HCT116 (cell line): ENCODE measurements at regions not wholly inside any gene's neighbourhood (a gene's known extent, or its start where the extent isn't known, plus 50 kb on each side); places are given as distances from the start of the nearest gene placed in this dataset.

ENCODE experiments used
- ATAC-seq: fragments of 200-7000 bp; cut with Tn5 transposase; 2 replicates; pipeline ENCODE4 v1.9.1; 2020; ENCODE audit warnings: mild to moderate bottlenecking, moderate library complexity
- BruUV-seq: library from RNA; stranded (reverse); fragments of 400-500 nt; replicated peaks from 2 replicates; lab custom pipeline; 2021; lab: Mats Ljungman, UMichigan
- CTCF ChIA-PET: fragments of 300-600 bp; sonication (Branson Sonifier 250); formaldehyde crosslinking; loops from one replicate; lab custom pipeline; 2021; ENCODE audit warnings: antibody characterized with exemption; lab: Charles Lee
- POLR2A ChIA-PET: fragments of 300-600, 350-600 bp; sonication (Branson Sonifier 250); formaldehyde crosslinking; loops from one replicate; lab custom pipeline; 2021; ENCODE audit warnings: antibody characterized with exemption; lab: Charles Lee
- RAD21 ChIA-PET, 2 experiments: fragments of 300-600 bp; sonication (Branson Sonifier 250); formaldehyde crosslinking; loops; one replicate each; lab custom pipeline; 2023; ENCODE audit warnings: low total read pairs in 2 of 2; ENCODE audit not compliant: uncharacterized antibody in 2 of 2, unreplicated experiment in 2 of 2, low non-redundant PET in 1 of 2; lab: Charles Lee
- DNase-seq: peaks from one replicate; pipeline ENCODE4 v3.0.0-alpha.2; 2010; ENCODE audit warnings: low read depth, low spot score
- H2AFZ ChIP-seq: fragments of 200-600 bp; shearing (Covaris generic), sonication (generic); 2 replicates; pipeline ENCODE4 v1.6.1; 2017; ENCODE audit warnings: low read depth, mixed run types, mixed read lengths, antibody characterized with exemption, low read length; ENCODE audit not compliant: poor library complexity, severe bottlenecking
- H3K27ac ChIP-seq: 2 replicates; pipeline ENCODE4 v1.5.1; 2012; ENCODE audit warnings: low read depth, low read length
- H3K27me3 ChIP-seq: fragments of 200-600 bp; sonication (generic); 2 replicates; pipeline ENCODE4 v1.6.1; 2016; ENCODE audit warnings: mixed run types, low read length, mixed read lengths; ENCODE audit not compliant: insufficient read depth
- H3K36me3 ChIP-seq, 2 experiments: fragments of 200-500 bp in 1 of 2; fragments of 200-600 bp in 1 of 2; sonication (Bioruptor generic) in 1 of 2; sonication (generic) in 1 of 2; 2 replicates each; pipeline versions ENCODE4 v1.5.1 to v1.6.1; 2014 to 2016; ENCODE audit warnings: low read length in 2 of 2, inconsistent platforms in 1 of 2, mixed read lengths in 1 of 2, mixed run types in 1 of 2; ENCODE audit not compliant: insufficient read depth in 2 of 2, control insufficient read depth in 1 of 2
- H3K4me1 ChIP-seq, 2 experiments: fragments of 200-600 bp in 1 of 2; sonication (generic) in 1 of 2; 2 replicates each; pipeline versions ENCODE4 v1.5.1 to v1.6.1; 2012 to 2017; ENCODE audit warnings: low read length in 2 of 2, inconsistent platforms in 1 of 2, mild to moderate bottlenecking in 1 of 2, mixed read lengths in 1 of 2, mixed run types in 1 of 2, moderate library complexity in 1 of 2; ENCODE audit not compliant: insufficient read depth in 2 of 2, control insufficient read depth in 1 of 2
- H3K4me2 ChIP-seq: fragments of 200-600 bp; sonication (generic); 2 replicates; pipeline ENCODE4 v1.6.1; 2017; ENCODE audit warnings: mixed run types, low read length, mixed read lengths
- H3K4me3 ChIP-seq, 2 experiments: fragments of 200-600 bp in 1 of 2; sonication (generic) in 1 of 2; replicated peaks in 1 of 2; 2 replicates each; pipeline ENCODE4 v1.5.1; 2011 to 2016; ENCODE audit warnings: low read length in 2 of 2, control low read depth in 1 of 2, low read depth in 1 of 2, mild to moderate bottlenecking in 1 of 2, mixed read lengths in 1 of 2, mixed run types in 1 of 2
- H3K79me2 ChIP-seq: fragments of 200-600 bp; sonication (generic); 2 replicates; pipeline ENCODE4 v1.6.1; 2017; ENCODE audit warnings: mild to moderate bottlenecking, mixed run types, low read length, moderate library complexity, mixed read lengths; ENCODE audit not compliant: insufficient read depth
- H3K9ac ChIP-seq: fragments of 200-600 bp; sonication (generic); 2 replicates; pipeline ENCODE4 v1.6.1; 2016; ENCODE audit warnings: low read length, mixed read lengths
- H3K9me2 ChIP-seq: fragments of 200-600 bp; sonication (generic), shearing (Covaris generic); 2 replicates; pipeline ENCODE4 v1.6.1; 2017; ENCODE audit warnings: mixed run types, mild to moderate bottlenecking, moderate library complexity; ENCODE audit not compliant: insufficient read depth
- H3K9me3 ChIP-seq, 2 experiments: fragments of 200-500 bp in 1 of 2; fragments of 200-600 bp in 1 of 2; sonication (Bioruptor generic) in 1 of 2; sonication (generic) in 1 of 2; 2 replicates each; pipeline ENCODE4 v1.6.1; 2014 to 2017; ENCODE audit warnings: low read length in 2 of 2, mixed read lengths in 2 of 2, inconsistent platforms in 1 of 2, low read depth in 1 of 2, mild to moderate bottlenecking in 1 of 2, mixed run types in 1 of 2, moderate library complexity in 1 of 2; ENCODE audit not compliant: control insufficient read depth in 1 of 2, insufficient read depth in 1 of 2
- H4K20me1 ChIP-seq: fragments of 200-600 bp; sonication (generic), shearing (Covaris generic); 2 replicates; pipeline ENCODE4 v1.6.1; 2017; ENCODE audit warnings: mixed run types, mild to moderate bottlenecking, moderate library complexity; ENCODE audit not compliant: insufficient read depth
- CBX3 ChIP-seq: IDR thresholded peaks from 2 replicates; pipeline ENCODE4 v1.6.1; 2012; ENCODE audit warnings: low read depth
- EGR1 ChIP-seq: IDR thresholded peaks from 2 replicates; pipeline ENCODE4 v1.6.1; 2012; ENCODE audit warnings: low read depth
- ELF1 ChIP-seq: IDR thresholded peaks from 2 replicates; pipeline ENCODE4 v1.6.1; 2012; ENCODE audit warnings: low read depth, borderline replicate concordance
- EZH2 ChIP-seq: fragments of 200-600 bp; sonication (generic); IDR thresholded peaks from 2 replicates; pipeline ENCODE4 v1.6.1; 2017; ENCODE audit warnings: antibody characterized with exemption, mixed run types
- POLR2A ChIP-seq: IDR thresholded peaks from 2 replicates; pipeline ENCODE4 v1.7.0; 2011; ENCODE audit warnings: borderline replicate concordance; ENCODE audit not compliant: insufficient read depth, insufficient read length; ENCODE audit errors: extremely low read depth
- TCF7L2 ChIP-seq: IDR thresholded peaks from 2 replicates; pipeline ENCODE4 v1.7.0; 2011; ENCODE audit warnings: borderline replicate concordance, inconsistent platforms; ENCODE audit not compliant: insufficient read depth, insufficient read length; ENCODE audit errors: extremely low read depth
- YY1 ChIP-seq: IDR thresholded peaks from 2 replicates; pipeline ENCODE4 v1.6.1; 2011; ENCODE audit warnings: low read length, low read depth, moderate library complexity, mild to moderate bottlenecking; ENCODE audit not compliant: insufficient replicate concordance; ENCODE audit errors: extremely low read depth
- ZFX ChIP-seq: fragments of 450-650 bp; IDR thresholded peaks from 2 replicates; pipeline ENCODE4 v1.6.1; 2017
- ZNF274 ChIP-seq: fragments of 200-500 bp; sonication (Bioruptor generic); IDR thresholded peaks from 2 replicates; pipeline ENCODE4 v1.6.1; 2014; ENCODE audit warnings: mild to moderate bottlenecking, low read depth, low read length, inconsistent platforms
- intact Hi-C: fragments of 100-400 bp; cut with micrococcal nuclease; formaldehyde crosslinking; loops from 2 replicates; pipeline ENCODE4 v1.10.0; 2022
- TF ChIP-seq, protein P1 (sequence below): IDR thresholded peaks from 2 replicates; pipeline ENCODE4 v1.6.1; 2011; ENCODE audit warnings: mild to moderate bottlenecking, low read length, moderate library complexity; ENCODE audit not compliant: insufficient replicate concordance; ENCODE audit errors: extremely low read depth

DNA sequence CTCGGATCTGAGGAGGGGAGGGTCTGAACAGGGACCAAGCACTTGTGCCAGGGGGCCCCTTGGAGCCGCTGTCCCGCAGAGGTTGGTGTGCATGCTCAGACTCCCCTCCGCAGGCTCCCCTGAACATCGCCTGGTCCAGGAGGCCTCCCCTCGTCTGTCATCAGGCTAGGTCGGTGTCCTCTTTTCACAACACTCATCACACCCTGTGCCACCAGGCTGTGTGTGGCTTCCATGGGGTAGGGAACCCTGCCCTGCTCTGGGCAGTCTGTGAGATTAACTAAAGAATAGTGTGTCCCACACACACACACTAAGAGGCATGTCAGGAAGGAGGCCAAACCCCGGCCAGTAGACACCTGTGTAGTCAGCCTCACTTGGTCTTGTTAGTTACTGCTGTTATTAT, 119.3 kb downstream of the C5orf15 start:
- no peak for ATAC-seq
- ChIA-PET POLR2A (no interaction called here), RAD21 (no interaction called here), CTCF (no interaction called here)
- Histone ChIP-seq H2AFZ (no peak overlapping the region), H3K9me3 (no peaks in the 10 kb centered on the region), H3K9ac (no peak overlapping the region), H3K4me2 (no peak overlapping the region), H4K20me1 (no peaks in the 10 kb centered on the region), H3K36me3 (no peaks in the 10 kb centered on the region), H3K27me3 (peaks cover 21% of the 10 kb centered on the region; the same call in 1 of the 2 replicates), H3K27ac (no peak overlapping the region), H3K4me1 (no peaks in the 10 kb centered on the region), H3K4me3 (no peak overlapping the region), H3K79me2 (no peaks in the 10 kb centered on the region), H3K9me2 (no peaks in the 10 kb centered on the region)
- intact Hi-C loops: no loop called here
- no peak for TF ChIP-seq ZNF274
- no peak for TF ChIP-seq YY1
- TF ChIP-seq, protein P1, sequence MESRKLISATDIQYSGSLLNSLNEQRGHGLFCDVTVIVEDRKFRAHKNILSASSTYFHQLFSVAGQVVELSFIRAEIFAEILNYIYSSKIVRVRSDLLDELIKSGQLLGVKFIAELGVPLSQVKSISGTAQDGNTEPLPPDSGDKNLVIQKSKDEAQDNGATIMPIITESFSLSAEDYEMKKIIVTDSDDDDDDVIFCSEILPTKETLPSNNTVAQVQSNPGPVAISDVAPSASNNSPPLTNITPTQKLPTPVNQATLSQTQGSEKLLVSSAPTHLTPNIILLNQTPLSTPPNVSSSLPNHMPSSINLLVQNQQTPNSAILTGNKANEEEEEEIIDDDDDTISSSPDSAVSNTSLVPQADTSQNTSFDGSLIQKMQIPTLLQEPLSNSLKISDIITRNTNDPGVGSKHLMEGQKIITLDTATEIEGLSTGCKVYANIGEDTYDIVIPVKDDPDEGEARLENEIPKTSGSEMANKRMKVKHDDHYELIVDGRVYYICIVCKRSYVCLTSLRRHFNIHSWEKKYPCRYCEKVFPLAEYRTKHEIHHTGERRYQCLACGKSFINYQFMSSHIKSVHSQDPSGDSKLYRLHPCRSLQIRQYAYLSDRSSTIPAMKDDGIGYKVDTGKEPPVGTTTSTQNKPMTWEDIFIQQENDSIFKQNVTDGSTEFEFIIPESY: no peak
- TF ChIP-seq EGR1: no peak
- TF ChIP-seq POLR2A: no peak
- no peak for TF ChIP-seq EZH2
- TF ChIP-seq ZFX: no peak
- no peak for TF ChIP-seq TCF7L2
- TF ChIP-seq CBX3: no peak
- no peak for TF ChIP-seq ELF1
- no TSS peak for BruUV-seq
- no peak for DNase-seq
